ENCODE measurements at regions not wholly inside any gene's neighbourhood (a gene's known extent, or its start where the extent isn't known, plus 50 kb on each side); places are given as distances from the start of the nearest gene placed in this dataset.

DNA sequence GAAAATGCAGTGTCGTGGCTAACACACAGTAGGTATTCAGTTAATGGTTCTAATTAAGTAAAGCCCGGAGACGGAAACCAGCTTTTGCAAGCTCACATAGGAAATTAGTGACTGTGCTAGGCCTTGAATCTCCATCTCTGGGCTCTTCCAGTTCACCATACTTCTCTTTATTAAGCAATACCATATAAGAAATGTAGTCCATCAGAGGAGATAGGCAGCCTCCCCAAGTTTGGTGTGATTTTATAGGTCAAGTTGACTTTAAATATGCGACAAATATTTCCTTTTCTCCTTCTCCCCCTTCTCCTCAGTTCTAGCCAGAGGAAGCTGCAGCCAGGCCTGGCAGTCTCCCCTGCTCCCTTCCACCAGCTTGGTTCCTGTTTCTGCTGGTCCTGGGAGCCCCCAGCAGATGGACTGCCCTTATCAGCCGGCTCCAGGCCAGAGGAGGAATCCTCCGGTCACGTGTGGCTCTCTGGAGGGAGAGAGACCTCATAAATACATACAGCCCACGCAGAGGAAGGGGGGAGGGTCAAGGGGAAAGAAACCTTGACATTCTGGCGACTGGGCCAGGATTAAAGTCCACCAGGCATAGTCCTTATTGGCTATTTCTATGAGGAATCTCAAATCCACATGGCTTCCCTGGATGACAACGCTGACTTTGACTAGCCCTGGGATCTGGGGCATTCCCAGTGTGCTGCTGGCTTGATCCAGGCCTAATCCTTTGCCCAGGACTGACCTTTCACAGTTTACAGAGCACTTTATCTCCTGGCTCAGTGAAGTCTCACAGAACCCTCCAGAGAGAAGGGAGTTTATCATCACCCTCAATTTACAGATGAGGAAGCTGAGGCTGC lies 115.1 kb upstream of the JUN start (continued):
- TF ChIP-seq, protein P1, sequence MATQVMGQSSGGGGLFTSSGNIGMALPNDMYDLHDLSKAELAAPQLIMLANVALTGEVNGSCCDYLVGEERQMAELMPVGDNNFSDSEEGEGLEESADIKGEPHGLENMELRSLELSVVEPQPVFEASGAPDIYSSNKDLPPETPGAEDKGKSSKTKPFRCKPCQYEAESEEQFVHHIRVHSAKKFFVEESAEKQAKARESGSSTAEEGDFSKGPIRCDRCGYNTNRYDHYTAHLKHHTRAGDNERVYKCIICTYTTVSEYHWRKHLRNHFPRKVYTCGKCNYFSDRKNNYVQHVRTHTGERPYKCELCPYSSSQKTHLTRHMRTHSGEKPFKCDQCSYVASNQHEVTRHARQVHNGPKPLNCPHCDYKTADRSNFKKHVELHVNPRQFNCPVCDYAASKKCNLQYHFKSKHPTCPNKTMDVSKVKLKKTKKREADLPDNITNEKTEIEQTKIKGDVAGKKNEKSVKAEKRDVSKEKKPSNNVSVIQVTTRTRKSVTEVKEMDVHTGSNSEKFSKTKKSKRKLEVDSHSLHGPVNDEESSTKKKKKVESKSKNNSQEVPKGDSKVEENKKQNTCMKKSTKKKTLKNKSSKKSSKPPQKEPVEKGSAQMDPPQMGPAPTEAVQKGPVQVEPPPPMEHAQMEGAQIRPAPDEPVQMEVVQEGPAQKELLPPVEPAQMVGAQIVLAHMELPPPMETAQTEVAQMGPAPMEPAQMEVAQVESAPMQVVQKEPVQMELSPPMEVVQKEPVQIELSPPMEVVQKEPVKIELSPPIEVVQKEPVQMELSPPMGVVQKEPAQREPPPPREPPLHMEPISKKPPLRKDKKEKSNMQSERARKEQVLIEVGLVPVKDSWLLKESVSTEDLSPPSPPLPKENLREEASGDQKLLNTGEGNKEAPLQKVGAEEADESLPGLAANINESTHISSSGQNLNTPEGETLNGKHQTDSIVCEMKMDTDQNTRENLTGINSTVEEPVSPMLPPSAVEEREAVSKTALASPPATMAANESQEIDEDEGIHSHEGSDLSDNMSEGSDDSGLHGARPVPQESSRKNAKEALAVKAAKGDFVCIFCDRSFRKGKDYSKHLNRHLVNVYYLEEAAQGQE (IDR thresholded peaks at IDR 0.05; ENCODE audit: borderline replicate concordance) = peak; percentile 99
- TF ChIP-seq, protein P1 (CRISPR knock-in tag; IDR thresholded peaks at IDR 0.05; ENCODE audit: low read depth) = no peak
- TF ChIP-seq NR2C2 (CRISPR knock-in tag; IDR thresholded peaks at IDR 0.05) = 0 out of 2 replicates have a peak, but pooled peaks have one; percentile 40
- TF ChIP-seq NR2C2 (tag; IDR thresholded peaks at IDR 0.05) = peak; percentile 84
- peak; percentile 75 to 85 for TF ChIP-seq NCOA2 (IDR thresholded peaks at IDR 0.05; ENCODE audit: partially characterized antibody in 2 of 2)
- TF ChIP-seq ZNF384 (IDR thresholded peaks at IDR 0.05; ENCODE audit: low read depth, low read length) = 0 out of 2 replicates have a peak, but pooled peaks have one; percentile 44
- TF ChIP-seq, protein P2, sequence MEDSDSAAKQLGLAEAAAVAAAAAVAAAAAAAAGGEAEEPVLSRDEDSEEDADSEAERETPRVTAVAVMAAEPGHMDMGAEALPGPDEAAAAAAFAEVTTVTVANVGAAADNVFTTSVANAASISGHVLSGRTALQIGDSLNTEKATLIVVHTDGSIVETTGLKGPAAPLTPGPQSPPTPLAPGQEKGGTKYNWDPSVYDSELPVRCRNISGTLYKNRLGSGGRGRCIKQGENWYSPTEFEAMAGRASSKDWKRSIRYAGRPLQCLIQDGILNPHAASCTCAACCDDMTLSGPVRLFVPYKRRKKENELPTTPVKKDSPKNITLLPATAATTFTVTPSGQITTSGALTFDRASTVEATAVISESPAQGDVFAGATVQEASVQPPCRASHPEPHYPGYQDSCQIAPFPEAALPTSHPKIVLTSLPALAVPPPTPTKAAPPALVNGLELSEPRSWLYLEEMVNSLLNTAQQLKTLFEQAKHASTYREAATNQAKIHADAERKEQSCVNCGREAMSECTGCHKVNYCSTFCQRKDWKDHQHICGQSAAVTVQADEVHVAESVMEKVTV (CRISPR knock-in tag; IDR thresholded peaks at IDR 0.05) = no peak; the same call in 1 of the 2 replicates
- TF ChIP-seq, protein P3, sequence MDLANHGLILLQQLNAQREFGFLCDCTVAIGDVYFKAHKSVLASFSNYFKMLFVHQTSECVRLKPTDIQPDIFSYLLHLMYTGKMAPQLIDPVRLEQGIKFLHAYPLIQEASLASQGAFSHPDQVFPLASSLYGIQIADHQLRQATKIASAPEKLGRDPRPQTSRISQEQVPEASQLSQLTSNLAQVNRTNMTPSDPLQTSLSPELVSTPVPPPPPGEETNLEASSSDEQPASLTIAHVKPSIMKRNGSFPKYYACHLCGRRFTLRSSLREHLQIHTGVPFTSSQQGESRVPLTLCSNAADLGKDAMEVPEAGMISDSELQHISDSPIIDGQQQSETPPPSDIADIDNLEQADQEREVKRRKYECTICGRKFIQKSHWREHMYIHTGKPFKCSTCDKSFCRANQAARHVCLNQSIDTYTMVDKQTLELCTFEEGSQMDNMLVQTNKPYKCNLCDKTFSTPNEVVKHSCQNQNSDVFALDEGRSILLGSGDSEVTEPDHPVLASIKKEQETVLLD (IDR thresholded peaks at IDR 0.05) = peak; percentile 81
- peak; percentile 42 for TF ChIP-seq POLR2H (tag; IDR thresholded peaks at IDR 0.05; ENCODE audit: low read depth)
- TF ChIP-seq, protein P4, sequence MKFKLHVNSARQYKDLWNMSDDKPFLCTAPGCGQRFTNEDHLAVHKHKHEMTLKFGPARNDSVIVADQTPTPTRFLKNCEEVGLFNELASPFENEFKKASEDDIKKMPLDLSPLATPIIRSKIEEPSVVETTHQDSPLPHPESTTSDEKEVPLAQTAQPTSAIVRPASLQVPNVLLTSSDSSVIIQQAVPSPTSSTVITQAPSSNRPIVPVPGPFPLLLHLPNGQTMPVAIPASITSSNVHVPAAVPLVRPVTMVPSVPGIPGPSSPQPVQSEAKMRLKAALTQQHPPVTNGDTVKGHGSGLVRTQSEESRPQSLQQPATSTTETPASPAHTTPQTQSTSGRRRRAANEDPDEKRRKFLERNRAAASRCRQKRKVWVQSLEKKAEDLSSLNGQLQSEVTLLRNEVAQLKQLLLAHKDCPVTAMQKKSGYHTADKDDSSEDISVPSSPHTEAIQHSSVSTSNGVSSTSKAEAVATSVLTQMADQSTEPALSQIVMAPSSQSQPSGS (CRISPR knock-in tag; IDR thresholded peaks at IDR 0.05) = no peak
- TF ChIP-seq DMBX1 (CRISPR knock-in tag; IDR thresholded peaks at IDR 0.05; ENCODE audit: borderline replicate concordance) = peak; percentile 85
- peak; percentile 80 for TF ChIP-seq ZBTB7A (IDR thresholded peaks at IDR 0.05; ENCODE audit: borderline replicate concordance, control insufficient read depth, low read depth, low read length)
